Glomerular endothelial cell (primary cell): ENCODE measurements at regions not wholly inside any gene's neighbourhood (a gene's known extent, or its start where the extent isn't known, plus 50 kb on each side); places are given as distances from the start of the nearest gene placed in this dataset.
"Not testable (repeated sequence)": the region's sequence is repeated elsewhere in the genome, so short reads cannot be mapped to it uniquely, and the experiment has no call there.

Source experiments
- DNase-seq: peaks from one replicate; pipeline ENCODE4 v3.0.0-alpha.2; 2011; ENCODE audit warnings: low read depth, low spot score; ENCODE audit errors: extremely low read depth

DNA sequence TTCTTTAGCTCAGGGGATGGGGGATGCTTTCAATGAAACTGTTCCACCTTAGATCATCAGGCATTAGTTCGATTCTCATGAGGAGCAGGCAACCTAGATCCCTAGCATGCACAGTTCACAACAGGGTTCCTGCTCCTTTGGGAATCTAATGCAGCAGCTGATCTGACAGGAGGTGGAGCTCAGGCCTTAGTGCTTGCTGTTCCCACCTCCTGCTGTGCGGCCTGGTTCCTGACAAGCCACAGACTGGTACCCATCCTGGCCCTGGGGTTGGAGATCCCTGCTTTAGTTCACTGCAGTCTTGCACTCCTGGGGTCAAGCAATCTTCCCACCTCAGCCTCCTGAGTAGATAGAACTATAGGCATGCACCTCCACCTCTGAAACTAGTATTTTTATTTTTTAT is 1369.8 kb upstream of the NUDT12 start:
- DNase-seq = no peak

DNA sequence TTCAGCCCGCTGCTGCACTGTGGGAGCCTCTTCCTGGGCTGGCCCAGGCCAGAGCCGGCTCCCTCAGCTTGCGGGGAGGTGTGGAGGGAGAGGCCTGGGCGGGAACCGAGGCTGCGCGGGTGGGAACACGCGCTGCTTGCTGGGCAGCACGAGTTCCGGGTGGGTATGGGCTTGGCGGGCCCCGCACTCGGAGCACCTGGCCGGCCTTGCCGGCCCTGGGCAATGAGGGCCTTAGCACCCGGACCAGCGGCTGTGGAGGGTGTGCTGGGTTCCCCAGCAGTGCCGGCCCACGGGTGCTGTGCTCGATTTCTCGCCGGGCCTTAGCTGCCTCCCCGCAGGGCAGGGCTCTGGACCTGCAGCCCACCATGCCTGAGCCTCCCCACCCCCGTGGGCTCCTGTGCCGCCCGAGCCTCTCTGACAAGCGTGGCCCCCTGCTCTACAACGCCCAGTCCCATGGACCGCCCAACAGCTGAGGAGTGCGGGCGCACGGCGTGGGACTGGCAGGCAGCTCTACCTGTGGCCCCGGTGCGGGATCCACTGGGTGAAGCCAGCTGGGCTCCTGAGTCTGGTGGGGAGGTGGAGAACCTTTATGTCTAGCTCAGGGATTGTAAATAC is 1366.4 kb upstream of the NUDT12 start:
- no peak for DNase-seq

DNA sequence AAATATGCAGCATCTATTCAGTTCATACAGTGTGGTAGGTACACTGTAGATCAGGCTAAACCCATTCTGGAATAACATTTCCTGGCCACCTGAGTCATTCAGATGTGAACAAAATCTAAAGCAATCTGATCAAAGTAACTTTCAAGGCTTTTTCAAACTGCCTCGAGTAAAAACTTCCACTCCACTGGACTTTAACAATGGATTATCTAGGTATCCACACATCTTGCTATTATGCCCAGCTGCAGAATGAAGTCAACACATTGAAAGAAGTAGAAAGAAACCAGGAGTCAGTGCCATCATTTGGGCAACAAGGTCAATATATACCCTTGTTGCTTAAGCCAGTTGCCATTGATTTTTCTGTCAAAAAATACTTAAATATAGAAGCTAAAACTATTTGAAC is 1352.6 kb upstream of the NUDT12 start:
- no peak for DNase-seq

DNA sequence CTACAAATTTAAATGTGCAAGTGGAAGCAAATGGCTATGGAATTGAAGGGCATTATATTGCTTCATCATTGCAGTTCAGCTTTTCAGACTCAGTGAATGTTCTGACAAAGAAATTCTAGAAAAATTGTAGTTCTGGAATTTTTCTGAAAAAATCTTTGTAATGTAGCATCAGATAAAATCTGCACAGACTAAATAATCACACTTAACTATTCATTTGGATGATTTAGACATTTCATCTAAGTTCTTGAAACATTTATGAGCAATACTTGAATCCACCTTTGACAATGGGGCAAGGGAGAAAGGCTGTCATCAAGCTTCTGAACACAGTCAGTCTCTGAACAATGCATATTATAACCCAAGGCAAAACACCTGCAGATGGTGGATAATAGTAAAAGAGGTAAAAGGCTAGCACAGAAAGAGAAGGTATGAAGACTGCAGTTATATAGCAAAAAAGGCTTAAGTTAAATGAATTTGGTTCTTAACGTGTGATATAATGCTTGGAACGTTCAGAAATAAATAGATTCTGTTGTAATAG is 1352.0 kb upstream of the NUDT12 start:
- no peak for DNase-seq

GRCh38 chr5:104913841-104914281 is 1351.3 kb upstream of the NUDT12 start:
- DNase-seq = no peak

GRCh38 chr5:104909803-104910202 is 1347.2 kb upstream of the NUDT12 start:
- no peak for DNase-seq

DNA sequence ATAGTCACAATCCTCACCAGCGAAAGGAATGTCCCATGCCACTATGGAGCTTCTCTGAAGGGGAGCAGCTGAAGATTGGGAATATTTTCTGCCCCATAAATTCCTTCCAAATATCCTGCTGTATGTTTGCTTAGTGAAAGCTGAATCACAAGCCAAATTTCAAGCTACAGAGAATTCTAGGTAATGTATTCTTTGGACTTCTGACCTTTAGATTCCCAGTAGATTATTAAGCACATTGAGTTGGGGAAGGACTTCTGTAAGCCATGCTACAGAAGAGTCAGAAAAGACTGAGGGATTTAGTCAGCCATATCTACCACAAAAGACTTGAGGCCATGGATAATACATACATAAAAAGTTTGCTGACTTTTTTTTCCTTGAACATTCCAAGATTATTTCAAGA is 1342.0 kb upstream of the NUDT12 start:
- no peak for DNase-seq

DNA sequence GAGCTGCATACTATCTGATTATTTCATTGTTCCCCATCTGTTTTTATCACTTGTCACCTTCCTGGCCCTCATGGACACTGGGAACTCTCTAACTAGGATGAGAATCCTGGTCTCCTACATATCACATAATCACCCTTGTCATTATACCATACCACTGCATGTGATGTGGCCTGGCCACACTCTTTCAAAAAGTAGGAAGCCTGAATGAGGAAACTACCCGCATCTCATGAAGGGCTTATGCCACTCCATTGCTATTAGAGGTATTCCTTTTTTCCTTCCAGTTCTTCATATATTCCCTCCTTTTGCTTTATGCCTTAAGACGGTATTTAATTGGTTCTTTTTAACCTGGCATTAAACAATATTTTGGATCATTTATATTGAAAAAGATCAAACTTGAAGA is 1341.4 kb upstream of the NUDT12 start:
- no peak for DNase-seq

DNA sequence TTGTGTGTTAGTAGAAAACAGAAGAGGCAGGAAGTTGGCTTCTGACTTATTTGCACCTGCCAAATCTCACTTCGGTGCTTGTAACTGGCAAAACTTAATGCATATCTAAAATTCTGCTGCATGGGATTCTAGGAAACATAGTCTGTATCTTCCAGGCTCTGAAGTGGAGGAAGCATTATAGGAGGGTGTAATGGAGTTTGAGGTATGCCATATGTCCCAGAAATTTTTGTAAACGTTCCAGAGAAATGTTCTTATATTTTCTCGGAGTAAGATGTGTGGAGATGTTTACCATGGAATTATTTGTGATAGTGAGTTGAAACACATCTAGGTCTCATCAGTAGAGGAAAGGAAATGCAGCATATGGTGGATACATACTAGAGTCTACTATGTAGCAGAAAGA is 1329.0 kb upstream of the NUDT12 start:
- no peak for DNase-seq

GRCh38 chr5:104890767-104891166 is 1328.2 kb upstream of the NUDT12 start:
- DNase-seq = no peak

DNA sequence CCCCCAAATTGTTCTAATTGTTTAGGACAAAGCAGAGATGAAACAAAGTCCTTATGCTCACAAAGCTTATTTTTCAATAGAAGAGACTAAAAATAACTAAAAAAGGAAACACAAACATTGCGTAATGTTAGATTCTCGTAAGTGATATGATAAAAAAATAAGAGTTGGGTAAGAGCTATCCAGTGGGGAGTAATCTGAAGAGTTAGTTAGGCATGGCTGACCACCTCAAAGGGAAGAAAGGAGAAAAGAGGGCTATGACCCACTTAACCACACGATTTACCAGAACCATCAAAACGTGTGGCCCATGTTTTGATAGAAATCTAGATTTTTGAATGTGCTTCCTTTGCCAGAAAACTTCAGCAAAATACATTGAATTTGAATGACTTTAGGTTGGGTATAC is 1296.8 kb upstream of the NUDT12 start:
- DNase-seq = no peak

- DNase-seq = not testable (repeated sequence)
Observed at GRCh38 chr5:104852099-104852498, 1289.5 kb upstream of the NUDT12 start.

GRCh38 chr5:104845541-104845940 is 1283.0 kb upstream of the NUDT12 start:
- no peak for DNase-seq

- no peak for DNase-seq
Observed at GRCh38 chr5:104843822-104844221, 1281.2 kb upstream of the NUDT12 start.

DNA sequence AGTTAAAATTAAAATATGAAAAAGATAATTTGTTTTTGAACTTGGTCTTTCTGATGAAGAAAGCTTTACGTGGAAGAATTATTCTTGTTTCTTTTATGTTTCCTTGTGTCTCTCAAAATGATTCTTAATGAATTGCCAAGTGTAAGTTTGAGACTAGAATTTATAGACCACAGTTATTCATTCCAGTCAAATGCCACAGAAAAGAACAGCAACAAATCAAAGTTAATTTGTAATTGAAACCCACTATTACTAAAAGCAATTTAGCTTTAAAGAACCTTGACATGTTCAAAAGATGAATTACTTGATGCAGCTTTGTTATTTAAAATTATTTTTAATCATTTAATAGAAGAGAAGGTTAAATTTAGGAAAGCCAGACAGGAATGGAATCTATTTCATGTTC is 1277.7 kb upstream of the NUDT12 start:
- no peak for DNase-seq

DNA sequence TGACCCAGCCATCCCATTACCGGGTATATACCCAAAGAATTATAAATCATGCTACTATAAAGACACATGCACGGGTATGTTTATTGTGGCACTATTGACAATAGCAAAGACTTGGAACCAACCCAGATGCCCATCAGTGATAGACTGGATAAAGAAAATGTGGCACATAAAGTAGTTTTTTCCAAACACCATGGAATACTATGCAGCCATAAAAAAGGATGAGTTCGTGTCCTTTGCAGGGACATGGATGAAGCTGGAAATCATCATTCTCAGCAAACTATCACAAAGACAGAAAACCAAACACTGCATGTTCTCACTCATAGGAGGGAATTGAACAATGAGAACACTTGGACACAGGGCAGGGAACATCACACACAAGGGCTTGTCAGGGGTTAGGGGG is 1268.9 kb upstream of the NUDT12 start:
- DNase-seq = not testable (repeated sequence)

DNA sequence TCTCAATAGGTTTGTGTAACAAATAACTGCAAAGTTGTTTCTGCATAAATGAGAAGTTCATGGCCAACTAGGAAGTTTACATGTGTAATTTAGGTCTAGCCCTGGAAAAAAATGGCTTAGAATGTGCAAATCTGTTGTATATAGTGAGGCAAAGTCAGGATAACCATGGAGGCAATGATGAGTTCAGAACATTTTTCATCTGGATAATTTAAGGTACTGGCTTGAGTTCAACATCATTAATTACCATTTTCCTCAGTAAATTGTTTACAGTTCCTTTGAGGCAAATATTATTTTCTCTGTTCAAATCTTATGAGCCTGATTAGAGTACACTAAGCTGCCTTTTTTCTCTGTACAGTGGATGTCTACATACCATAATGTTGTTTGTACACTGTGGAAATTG is 1259.0 kb upstream of the NUDT12 start:
- DNase-seq = no peak

DNA sequence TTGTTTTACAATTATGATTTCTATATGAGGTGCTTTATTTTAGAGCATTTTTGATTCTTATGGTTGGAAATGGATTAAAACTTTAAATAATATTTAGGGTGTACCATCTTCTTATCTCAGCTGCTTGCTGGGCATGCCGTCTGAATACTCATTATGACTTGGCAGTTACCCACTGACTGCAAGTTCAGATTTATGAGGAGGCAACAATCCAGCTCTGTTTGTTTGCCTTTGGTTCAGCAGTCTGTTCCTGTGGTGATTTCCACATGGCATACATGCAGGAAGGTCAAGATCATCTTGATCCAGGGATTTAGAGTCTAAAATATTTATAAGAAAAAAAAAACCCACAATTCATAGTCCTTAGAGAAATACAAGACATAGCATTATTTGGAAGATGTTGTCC is 1254.5 kb upstream of the NUDT12 start:
- no peak for DNase-seq

GRCh38 chr5:104815212-104815611 is 1252.6 kb upstream of the NUDT12 start:
- DNase-seq = no peak

GRCh38 chr5:104800440-104801048 is 1238.0 kb upstream of the NUDT12 start:
- DNase-seq = no peak

DNA sequence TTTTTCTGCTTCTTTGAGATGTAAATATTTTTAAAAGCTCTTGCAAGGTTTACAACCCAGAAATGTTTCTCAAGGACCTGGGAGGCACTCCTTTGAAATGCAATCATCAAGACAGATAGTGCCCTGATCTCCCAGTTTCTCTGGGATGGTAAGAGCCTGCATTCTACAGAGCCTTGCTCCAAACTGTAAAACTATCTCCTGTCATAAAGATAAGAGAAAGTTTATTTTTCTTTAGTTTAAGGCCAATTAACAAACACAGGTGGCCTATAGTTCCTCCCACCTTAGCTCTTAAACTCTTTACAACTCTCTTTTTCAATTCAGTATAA is 1231.1 kb upstream of the NUDT12 start:
- no peak for DNase-seq

- no peak for DNase-seq
Observed at GRCh38 chr5:104793031-104793754, 1230.6 kb upstream of the NUDT12 start.
